ENCODE measurements at regions not wholly inside any gene's neighbourhood (a gene's known extent, or its start where the extent isn't known, plus 50 kb on each side); places are given as distances from the start of the nearest gene placed in this dataset.

GRCh38 chr13:59012731-59013130, 1151.0 kb downstream of the DIAPH3 start:
- no peaks in the 10 kb centered on the region for H3K27me3 ChIP-seq (ENCODE audit: low read length)
- no peak for ATAC-seq
- TF ChIP-seq EZH2phosphoT487 (IDR thresholded peaks at IDR 0.05; ENCODE audit: borderline replicate concordance, low read length) (no peak), EZH2 (IDR thresholded peaks at IDR 0.05; ENCODE audit: low read length, unreplicated experiment) (no peak), CTCF (conservative IDR thresholded peaks at IDR 0.05; ENCODE audit: low read depth, low read length) (no peak)
- no peak overlapping the region for H3K4me2 ChIP-seq (ENCODE audit: low read length)
- H3F3A ChIP-seq (ENCODE audit: low read length, unreplicated experiment), result no peaks in the 10 kb centered on the region
- ChIA-PET CTCF (no interaction called here), POLR2A (ENCODE audit: unreplicated experiment) (no interaction called here)
- BruUV-seq (replicated peaks), result no TSS peak
- no peak overlapping the region for H3K4me3 ChIP-seq (ENCODE audit: low read length)
- no peaks in the 10 kb centered on the region for H3K4me1 ChIP-seq (ENCODE audit: insufficient read depth, low read length)
- DNase-seq, result no peak
- H3K9me2 ChIP-seq (replicated peaks; ENCODE audit: low read length), result no peaks in the 10 kb centered on the region
- intact Hi-C loops (cut with micrococcal nuclease), result no loop called here
- no peak overlapping the region for H2AFZ ChIP-seq (ENCODE audit: low read length)
- no peaks in the 10 kb centered on the region for H3K79me2 ChIP-seq (ENCODE audit: low read length)
- H3K27ac ChIP-seq (ENCODE audit: low read length), result no peak overlapping the region
- no peak overlapping the region for H3K9ac ChIP-seq (ENCODE audit: low read length)
- no peaks in the 10 kb centered on the region for H3K9me3 ChIP-seq (ENCODE audit: low read length)
- H3K36me3 ChIP-seq (ENCODE audit: low read depth, low read length), result no peaks in the 10 kb centered on the region
- no peaks in the 10 kb centered on the region for H4K20me1 ChIP-seq (ENCODE audit: low read length)

- no peaks in the 10 kb centered on the region for H3K9me2 ChIP-seq (replicated peaks; ENCODE audit: low read length)
- TF ChIP-seq CTCF (conservative IDR thresholded peaks at IDR 0.05; ENCODE audit: low read depth, low read length) (no peak), EZH2 (IDR thresholded peaks at IDR 0.05; ENCODE audit: low read length, unreplicated experiment) (no peak), EZH2phosphoT487 (IDR thresholded peaks at IDR 0.05; ENCODE audit: borderline replicate concordance, low read length) (no peak)
- no peaks in the 10 kb centered on the region for H3F3A ChIP-seq (ENCODE audit: low read length, unreplicated experiment)
- no peaks in the 10 kb centered on the region for H4K20me1 ChIP-seq (ENCODE audit: low read length)
- CTCF ChIA-PET, result no interaction called here
- no peaks in the 10 kb centered on the region for H3K27me3 ChIP-seq (ENCODE audit: low read length)
- no TSS peak for BruUV-seq (replicated peaks)
- no peak overlapping the region for H3K4me3 ChIP-seq (ENCODE audit: low read length)
- no peaks in the 10 kb centered on the region for H3K36me3 ChIP-seq (ENCODE audit: low read depth, low read length)
- ATAC-seq (no peak), DNase-seq (no peak)
- H2AFZ ChIP-seq (ENCODE audit: low read length), result no peak overlapping the region
- H3K4me2 ChIP-seq (ENCODE audit: low read length), result no peak overlapping the region
- no peaks in the 10 kb centered on the region for H3K79me2 ChIP-seq (ENCODE audit: low read length)
- H3K9ac ChIP-seq (ENCODE audit: low read length), result no peak overlapping the region
- no peaks in the 10 kb centered on the region for H3K4me1 ChIP-seq (ENCODE audit: insufficient read depth, low read length)
- POLR2A ChIA-PET (ENCODE audit: unreplicated experiment), result no interaction called here
- H3K27ac ChIP-seq (ENCODE audit: low read length), result no peak overlapping the region
- intact Hi-C loops (cut with micrococcal nuclease), result no loop called here
- H3K9me3 ChIP-seq (ENCODE audit: low read length), result no peaks in the 10 kb centered on the region
These were observed 1147.5 kb downstream of the DIAPH3 start for GRCh38 chr13:59016250-59016649.

GRCh38 chr13:59024434-59024833, 1139.3 kb downstream of the DIAPH3 start:
- H3K9ac ChIP-seq (ENCODE audit: low read length), result no peak overlapping the region
- no peak overlapping the region for H3K4me3 ChIP-seq (ENCODE audit: low read length)
- no TSS peak for BruUV-seq (replicated peaks)
- POLR2A ChIA-PET (ENCODE audit: unreplicated experiment), result no interaction called here
- H3K27ac ChIP-seq (ENCODE audit: low read length), result no peak overlapping the region
- no peaks in the 10 kb centered on the region for H3K79me2 ChIP-seq (ENCODE audit: low read length)
- H3F3A ChIP-seq (ENCODE audit: low read length, unreplicated experiment), result no peaks in the 10 kb centered on the region
- TF ChIP-seq EZH2 (IDR thresholded peaks at IDR 0.05; ENCODE audit: low read length, unreplicated experiment), result no peak
- TF ChIP-seq EZH2phosphoT487 (IDR thresholded peaks at IDR 0.05; ENCODE audit: borderline replicate concordance, low read length), result no peak
- TF ChIP-seq CTCF (conservative IDR thresholded peaks at IDR 0.05; ENCODE audit: low read depth, low read length), result no peak
- H3K36me3 ChIP-seq (ENCODE audit: low read depth, low read length), result no peaks in the 10 kb centered on the region
- no peaks in the 10 kb centered on the region for H3K9me2 ChIP-seq (replicated peaks; ENCODE audit: low read length)
- CTCF ChIA-PET, result no interaction called here
- no peaks in the 10 kb centered on the region for H3K4me1 ChIP-seq (ENCODE audit: insufficient read depth, low read length)
- H3K9me3 ChIP-seq (ENCODE audit: low read length), result no peaks in the 10 kb centered on the region
- no peaks in the 10 kb centered on the region for H3K27me3 ChIP-seq (ENCODE audit: low read length)
- ATAC-seq, result no peak
- intact Hi-C loops (cut with micrococcal nuclease), result no loop called here
- no peak for DNase-seq
- no peak overlapping the region for H2AFZ ChIP-seq (ENCODE audit: low read length)
- no peaks in the 10 kb centered on the region for H4K20me1 ChIP-seq (ENCODE audit: low read length)
- H3K4me2 ChIP-seq (ENCODE audit: low read length), result no peak overlapping the region
